DMS153 treated with DMSO at 0.1 percent for 48 hours (cell line): ENCODE measurements at regions not wholly inside any gene's neighbourhood (a gene's known extent, or its start where the extent isn't known, plus 50 kb on each side); places are given as distances from the start of the nearest gene placed in this dataset.
"Not testable (repeated sequence)": the region's sequence is repeated elsewhere in the genome, so short reads cannot be mapped to it uniquely, and the experiment has no call there.

Experiments
- DNase-seq: peaks from one replicate; lab custom pipeline; 2025; ENCODE audit not compliant: unreplicated experiment; lab: John Stamatoyannopoulos, UW

GRCh38 chr9:81371824-81372223 is 317.5 kb downstream of the TLE1 start:
- DNase-seq, result no peak

DNA sequence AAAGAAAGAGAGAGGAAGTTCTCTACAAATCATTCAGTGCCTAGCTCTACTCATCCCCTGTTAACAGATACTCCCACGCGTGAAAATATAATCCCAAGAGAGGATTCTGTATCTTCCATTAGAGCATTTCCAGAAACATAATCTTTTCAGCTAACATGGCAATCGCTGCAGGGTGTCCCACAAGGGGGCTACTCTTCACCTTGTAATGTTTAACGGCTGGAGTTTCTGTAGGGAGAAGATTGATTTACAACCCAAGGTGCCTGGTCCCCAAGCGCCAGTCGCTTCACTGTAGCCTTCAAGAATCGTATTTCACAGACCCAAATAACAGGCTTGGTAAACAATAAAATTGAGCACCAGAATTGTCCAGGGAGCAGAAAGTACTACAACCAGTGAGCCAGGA is 318.7 kb downstream of the TLE1 start:
- DNase-seq, result no peak

- DNase-seq, result no peak
Measured at GRCh38 chr9:81370096-81370495, 319.3 kb downstream of the TLE1 start.

- no peak for DNase-seq
Measured at GRCh38 chr9:81369121-81369520, 320.2 kb downstream of the TLE1 start.

- DNase-seq, result no peak
Measured at GRCh38 chr9:81363916-81364480, 325.3 kb downstream of the TLE1 start.

DNA sequence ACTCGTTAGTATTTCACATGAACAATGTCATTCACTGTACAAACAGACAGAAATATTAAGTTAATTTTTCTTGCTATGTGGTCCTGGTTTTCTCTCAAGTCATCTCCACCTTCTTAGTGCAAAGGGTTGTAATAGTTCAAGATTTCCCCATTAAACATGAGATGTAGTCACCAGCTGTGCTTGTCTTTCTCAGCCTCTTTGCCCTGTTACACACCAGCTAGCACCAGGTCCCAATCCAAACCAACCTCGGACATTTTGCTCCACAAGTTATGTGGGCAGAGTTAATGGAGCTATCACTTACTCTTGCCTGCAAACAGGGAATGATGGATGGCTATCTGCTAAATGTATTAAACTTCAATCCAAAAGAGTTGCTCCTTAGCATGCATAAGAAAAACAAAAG is 328.1 kb downstream of the TLE1 start:
- no peak for DNase-seq

DNA sequence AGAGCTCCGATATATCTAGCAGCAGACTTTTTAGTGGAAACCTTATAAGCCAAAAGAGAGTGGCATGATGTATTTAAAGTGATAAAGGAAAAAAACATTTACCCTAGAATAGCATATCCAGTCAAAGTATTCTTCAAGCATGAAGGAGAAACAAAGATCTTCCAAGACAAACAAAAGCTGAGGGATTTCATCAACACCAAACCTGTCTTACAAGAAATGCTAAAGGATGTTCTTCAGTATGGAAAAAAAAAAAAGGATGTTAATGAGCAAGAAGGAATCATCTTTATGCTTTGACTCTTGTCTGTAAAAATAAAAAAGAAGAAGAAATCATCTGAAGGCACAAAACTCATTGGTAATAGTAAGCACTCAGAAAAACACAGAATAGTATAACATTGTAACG is 338.2 kb downstream of the TLE1 start:
- no peak for DNase-seq

- no peak for DNase-seq
Measured at GRCh38 chr9:81344366-81344765, 345.0 kb downstream of the TLE1 start.

DNA sequence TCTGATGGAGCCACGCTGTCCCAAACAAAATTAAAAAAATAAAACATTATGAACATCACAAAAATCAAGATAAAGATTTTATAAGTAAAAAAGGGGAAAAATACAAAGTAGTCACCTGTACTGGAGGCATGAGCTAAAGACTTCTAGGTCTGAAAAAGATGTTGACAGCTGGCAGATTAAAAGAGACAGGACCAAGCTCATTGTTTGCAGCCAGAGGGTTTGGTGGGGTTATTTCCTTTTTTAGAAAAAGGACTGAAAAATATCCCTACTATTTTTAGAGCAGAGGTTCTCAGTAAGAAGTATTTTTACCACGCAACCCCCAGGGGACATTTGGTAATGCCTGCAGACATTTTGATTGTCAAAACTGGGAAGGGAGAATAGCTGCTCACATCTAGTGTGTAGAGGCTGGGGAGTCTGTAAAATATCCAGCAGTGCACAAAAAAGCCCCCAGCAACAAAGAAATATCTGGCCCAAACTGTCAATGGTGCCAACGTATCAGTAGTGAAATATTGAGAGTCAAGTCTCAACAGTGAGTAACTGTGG is 353.4 kb downstream of the TLE1 start:
- DNase-seq, result no peak

- DNase-seq, result no peak
Measured at GRCh38 chr9:81321551-81321950, 367.8 kb downstream of the TLE1 start.

GRCh38 chr9:81320909-81321482 is 368.4 kb downstream of the TLE1 start:
- DNase-seq, result no peak

DNA sequence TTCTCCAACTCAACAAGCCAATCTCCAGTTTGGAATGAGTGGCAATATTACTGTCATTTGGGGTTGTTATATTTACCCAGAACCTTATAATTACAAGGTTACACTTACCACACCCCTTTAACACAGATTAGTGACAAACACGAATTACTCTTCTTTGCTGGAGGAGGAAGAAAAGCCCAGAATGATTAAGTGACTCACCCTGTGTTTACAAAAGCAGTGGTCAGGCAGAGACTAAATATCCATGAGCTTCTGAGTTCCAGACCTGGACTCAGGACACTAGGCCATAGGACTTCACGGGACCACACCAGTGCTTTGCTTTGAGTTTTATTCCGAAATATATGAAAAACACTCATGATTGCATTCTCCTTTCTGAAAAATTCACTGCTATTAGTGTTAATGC is 370.8 kb downstream of the TLE1 start:
- DNase-seq, result no peak

DNA sequence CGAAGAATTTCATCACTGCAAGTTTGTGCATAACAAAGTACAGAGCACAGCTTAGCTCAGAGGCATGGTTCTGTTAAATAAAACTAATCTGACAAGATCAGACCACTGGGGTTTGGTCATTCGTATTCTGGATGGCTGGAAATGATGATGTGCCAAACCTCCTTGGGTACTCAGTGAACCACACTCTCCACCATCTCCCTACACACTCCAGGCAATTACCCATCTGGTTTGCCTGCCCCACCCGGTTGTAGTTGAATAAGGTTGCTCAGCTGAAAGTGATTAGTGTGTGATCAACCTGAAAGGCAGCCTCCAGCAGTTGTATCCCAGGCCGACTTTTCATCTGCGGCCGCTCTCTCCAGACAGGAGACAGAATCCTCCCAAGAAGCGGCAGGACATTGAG is 371.4 kb downstream of the TLE1 start:
- DNase-seq, result no peak

DNA sequence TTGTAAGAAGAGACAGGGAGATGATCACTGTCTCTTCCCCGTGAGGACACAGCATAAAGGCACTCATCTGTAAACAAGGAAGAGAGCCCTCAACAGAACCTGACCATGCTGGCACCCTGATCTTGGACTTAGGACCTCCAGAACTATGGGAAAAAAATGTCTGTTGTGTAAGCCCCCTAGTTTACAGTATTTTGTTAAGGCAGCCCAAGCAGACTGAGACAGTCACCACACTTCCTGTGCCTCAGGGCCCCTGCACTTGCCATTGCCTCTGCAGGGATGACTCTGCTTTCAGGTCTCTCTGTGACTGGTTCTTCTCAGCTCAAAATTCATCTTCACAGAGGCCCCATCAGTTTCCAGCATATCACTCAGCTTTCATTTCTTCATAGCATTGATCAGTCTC is 372.1 kb downstream of the TLE1 start:
- no peak for DNase-seq

DNA sequence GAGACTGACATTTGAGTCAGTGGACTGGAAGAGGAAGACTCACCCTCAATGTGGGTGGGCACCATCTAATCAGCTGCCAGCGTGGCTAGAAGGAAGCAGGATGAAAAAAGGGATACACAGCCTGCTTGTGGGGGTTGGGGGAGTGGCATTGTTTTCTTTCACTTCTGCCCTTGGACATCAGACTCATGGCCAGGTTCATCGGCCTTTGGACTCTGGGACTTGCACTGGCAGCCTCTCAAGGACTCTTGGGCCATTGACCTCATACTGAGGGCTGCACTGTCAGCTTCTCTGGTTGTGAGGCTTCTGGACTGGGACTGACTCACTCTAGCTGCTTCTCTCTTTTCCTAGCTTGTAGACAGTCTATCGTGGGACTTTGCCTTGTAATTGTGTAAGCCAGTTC is 374.9 kb downstream of the TLE1 start:
- DNase-seq, result no peak

- DNase-seq, result no peak
Measured at GRCh38 chr9:81313877-81314276, 375.5 kb downstream of the TLE1 start.

DNA sequence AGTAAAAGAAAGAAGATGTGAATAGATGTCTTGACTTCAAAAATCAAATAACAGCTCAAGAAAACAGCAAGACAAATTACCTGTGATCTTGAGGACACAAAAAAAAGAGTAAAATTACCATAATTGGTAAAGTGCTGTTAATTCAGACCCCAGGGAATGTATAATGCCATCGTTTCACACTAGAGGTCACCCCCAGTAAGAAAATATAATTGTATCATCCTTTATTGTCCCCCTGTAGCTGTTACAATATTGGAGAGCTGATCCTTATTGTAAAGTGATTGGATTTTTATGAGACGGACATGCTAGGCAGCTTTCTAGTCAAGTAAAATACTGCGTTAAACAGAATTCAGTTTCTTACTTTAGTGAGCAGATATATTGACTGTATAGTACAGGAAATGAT is 377.0 kb downstream of the TLE1 start:
- no peak for DNase-seq

- DNase-seq, result no peak
Measured at GRCh38 chr9:81308404-81308803, 380.9 kb downstream of the TLE1 start.

DNA sequence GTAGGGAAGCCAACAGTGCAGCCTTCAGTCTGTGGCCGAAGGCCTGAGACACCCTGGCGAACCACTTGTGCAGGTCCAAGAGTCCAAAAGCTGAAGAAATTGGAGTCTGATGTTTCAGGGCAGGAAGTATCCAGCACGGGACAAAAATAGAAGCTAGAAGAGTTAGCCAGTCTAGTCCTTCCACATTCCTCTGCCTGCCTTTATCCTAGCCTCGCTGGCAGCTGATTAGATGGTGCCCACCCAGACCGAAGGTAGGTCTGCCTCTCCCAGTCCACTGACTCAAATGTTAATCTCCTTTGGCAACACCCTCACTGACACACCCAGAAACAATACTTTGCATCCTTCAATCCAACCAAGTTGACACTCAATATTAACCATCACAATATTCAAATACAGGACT is 381.6 kb downstream of the TLE1 start:
- DNase-seq, result not testable (repeated sequence)

- DNase-seq, result no peak
Measured at GRCh38 chr9:81305561-81306182, 383.7 kb downstream of the TLE1 start.

DNA sequence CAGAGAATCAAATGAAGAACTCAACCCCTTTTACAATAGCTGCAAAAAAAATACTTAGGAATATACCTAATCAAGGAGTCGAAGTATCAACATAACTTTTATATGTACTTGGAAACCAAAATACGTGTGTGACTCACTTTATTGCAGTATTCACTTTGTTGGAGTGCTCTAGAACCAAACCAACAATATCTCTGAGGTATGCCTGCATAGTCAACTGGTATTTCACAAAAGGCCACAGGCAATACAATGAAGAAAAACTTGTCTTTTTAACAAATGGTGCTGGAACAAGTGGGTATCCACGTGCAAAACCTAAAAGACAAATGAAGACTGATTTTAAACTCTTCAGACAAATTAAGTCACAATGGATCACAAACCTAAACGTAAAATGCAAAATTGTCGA is 385.7 kb downstream of the TLE1 start:
- no peak for DNase-seq

- no peak for DNase-seq
Measured at GRCh38 chr9:81293651-81294050, 395.7 kb downstream of the TLE1 start.
